Psoas muscle (tissue), 7 donors: ENCODE measurements at regions not wholly inside any gene's neighbourhood (a gene's known extent, or its start where the extent isn't known, plus 50 kb on each side); places are given as distances from the start of the nearest gene placed in this dataset.

Source experiments
- ATAC-seq, 4 donors: fragments of 200-7000 bp; cut with Tn5 transposase; one replicate each; pipeline ENCODE4 v1.9.1; 2020; ENCODE audit warnings: moderate library complexity in 3 of 4, mild to moderate bottlenecking in 2 of 4
- DNase-seq, 2 donors: peaks; one replicate each; pipeline ENCODE4 v3.0.0-alpha.2; 2020
- H3K27ac ChIP-seq: fragments of 200-600 bp; one replicate; pipeline ENCODE4 v1.8.0; 2022
- H3K27me3 ChIP-seq, 3 donors: fragments of 200-600 bp in 1 of 3; one replicate each; pipeline versions ENCODE4 v1.6.1 to v1.8.0; 2013 to 2022; ENCODE audit warnings: low read length in 2 of 3, mild to moderate bottlenecking in 2 of 3, moderate library complexity in 1 of 3; ENCODE audit not compliant: insufficient read depth in 3 of 3
- H3K36me3 ChIP-seq, 2 donors: fragments of 200-600 bp in 1 of 2; one replicate each; pipeline versions ENCODE4 v1.6.1 to v1.8.0; 2013 to 2022; ENCODE audit warnings: low read depth in 1 of 2, mild to moderate bottlenecking in 1 of 2, moderate library complexity in 1 of 2; ENCODE audit not compliant: insufficient read depth in 1 of 2
- H3K4me1 ChIP-seq: fragments of 200-600 bp; one replicate; pipeline ENCODE4 v1.8.0; 2022
- H3K4me3 ChIP-seq: fragments of 200-600 bp; one replicate; pipeline ENCODE4 v1.8.0; 2022; ENCODE audit warnings: mild to moderate bottlenecking
- H3K9me3 ChIP-seq: fragments of 200-600 bp; one replicate; pipeline ENCODE4 v1.8.0; 2022
- WGBS, 3 donors: extraction: QIAGEN DNeasy Blood & Tissue Kit; methylation state at CpG; one replicate each; pipeline versions ENCODE4 v1.1.6 to v1.1.7; 2013; 5-methylcytosine and 5-hydroxymethylcytosine counted together
- intact Hi-C, 2 donors: fragments of 100-400 bp; cut with DNase I; formaldehyde crosslinking; loops; one replicate each; pipeline versions ENCODE4 v1.11.0 to v1.14.2; 2022
- TF ChIP-seq, protein P1 (sequence below): fragments of 200-600 bp; IDR thresholded peaks from one replicate; pipeline ENCODE4 v1.8.0; 2022; ENCODE audit warnings: antibody characterized with exemption
- donor health status: healthy with polysubstance abuse.
- donor health status: DM: no; HTN: no; CAD: no; lungs with moderate emphysema.
- donor health status: Bipolar disorder and iron deficiency.
- donor health status: healthy.
- donor health status: DM: yes; HTN: yes; CAD: no.
- donor health status: DM: no; HTN: no; CAD: no.
- donor health status: DM: yes; HTN: yes; CAD: no.

DNA sequence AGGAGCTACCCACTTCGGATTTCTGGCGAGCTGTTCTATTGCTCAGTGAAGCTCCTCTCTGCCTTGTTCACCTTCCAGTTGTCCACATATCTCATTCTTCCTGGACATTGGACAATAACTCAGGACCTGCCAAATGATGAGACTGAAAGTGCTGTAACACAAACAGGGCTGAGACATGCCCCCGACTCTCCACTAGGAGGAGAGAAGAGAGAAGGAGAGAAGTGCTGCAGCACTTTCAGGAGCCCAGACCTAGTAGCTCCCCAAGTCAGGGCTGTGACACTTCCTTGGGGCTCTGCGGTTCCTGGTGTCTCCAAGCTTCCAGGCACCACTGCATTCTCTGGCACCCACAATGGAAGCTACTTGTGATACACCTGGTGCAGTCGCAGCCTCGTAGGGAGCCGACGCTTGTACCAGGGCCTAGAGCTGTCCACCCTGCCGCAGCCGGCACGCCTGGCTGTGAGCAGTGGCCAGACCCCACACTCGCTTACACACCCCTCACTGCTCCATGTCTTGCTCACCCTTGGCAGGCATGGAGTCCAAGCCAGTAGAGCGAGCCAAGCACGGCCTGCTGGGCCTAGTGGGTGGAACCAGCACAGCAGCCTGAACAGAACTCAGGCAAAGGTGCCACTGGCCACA is 234.9 kb downstream of the TECRL start:
- no peak for ATAC-seq
- H3K4me3 ChIP-seq, result no peak overlapping the region
- no peak for DNase-seq
- H3K9me3 ChIP-seq, result no peaks in the 10 kb centered on the region
- H3K27me3 ChIP-seq, result no peaks in the 10 kb centered on the region
- intact Hi-C loops, result no loop called here
- TF ChIP-seq, protein P1, sequence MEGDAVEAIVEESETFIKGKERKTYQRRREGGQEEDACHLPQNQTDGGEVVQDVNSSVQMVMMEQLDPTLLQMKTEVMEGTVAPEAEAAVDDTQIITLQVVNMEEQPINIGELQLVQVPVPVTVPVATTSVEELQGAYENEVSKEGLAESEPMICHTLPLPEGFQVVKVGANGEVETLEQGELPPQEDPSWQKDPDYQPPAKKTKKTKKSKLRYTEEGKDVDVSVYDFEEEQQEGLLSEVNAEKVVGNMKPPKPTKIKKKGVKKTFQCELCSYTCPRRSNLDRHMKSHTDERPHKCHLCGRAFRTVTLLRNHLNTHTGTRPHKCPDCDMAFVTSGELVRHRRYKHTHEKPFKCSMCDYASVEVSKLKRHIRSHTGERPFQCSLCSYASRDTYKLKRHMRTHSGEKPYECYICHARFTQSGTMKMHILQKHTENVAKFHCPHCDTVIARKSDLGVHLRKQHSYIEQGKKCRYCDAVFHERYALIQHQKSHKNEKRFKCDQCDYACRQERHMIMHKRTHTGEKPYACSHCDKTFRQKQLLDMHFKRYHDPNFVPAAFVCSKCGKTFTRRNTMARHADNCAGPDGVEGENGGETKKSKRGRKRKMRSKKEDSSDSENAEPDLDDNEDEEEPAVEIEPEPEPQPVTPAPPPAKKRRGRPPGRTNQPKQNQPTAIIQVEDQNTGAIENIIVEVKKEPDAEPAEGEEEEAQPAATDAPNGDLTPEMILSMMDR, result no peak
- no peak overlapping the region for H3K27ac ChIP-seq
- WGBS, 3 donors, result 94 to 98% (median 96%) methylated on average over 14 of the region's 14 CpGs
- no peaks in the 10 kb centered on the region for H3K36me3 ChIP-seq
- H3K4me1 ChIP-seq, result no peaks in the 10 kb centered on the region

DNA sequence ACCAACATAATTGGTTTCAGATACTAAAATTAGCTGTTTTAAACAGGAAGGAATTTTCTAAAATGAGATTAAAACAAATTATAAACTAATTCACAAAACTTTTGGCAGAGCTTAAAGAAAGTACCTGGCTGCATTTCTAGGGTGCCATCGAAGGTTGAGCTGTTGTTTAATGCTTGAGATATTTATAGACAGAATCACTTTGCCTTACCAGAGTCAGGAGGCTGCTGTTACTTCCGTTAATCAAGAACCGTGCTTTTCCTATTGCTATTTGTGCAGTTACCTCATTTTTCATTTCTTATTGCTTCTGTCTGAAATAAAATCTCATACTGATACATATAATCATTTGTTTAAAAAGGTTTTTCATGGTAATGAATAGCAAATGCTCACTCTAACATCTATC is 242.9 kb downstream of the TECRL start:
- H3K4me3 ChIP-seq, result no peak overlapping the region
- no peaks in the 10 kb centered on the region for H3K36me3 ChIP-seq
- DNase-seq (no peak), ATAC-seq (no peak)
- H3K9me3 ChIP-seq, result no peaks in the 10 kb centered on the region
- no peak overlapping the region for H3K27ac ChIP-seq
- intact Hi-C loops, result no loop called here
- TF ChIP-seq, protein P1, result no peak
- H3K27me3 ChIP-seq, result no peaks in the 10 kb centered on the region
- no peaks in the 10 kb centered on the region for H3K4me1 ChIP-seq
- 21 to 30% (median 23%) methylated on average over 3 of the region's 3 CpGs for WGBS, 3 donors

DNA sequence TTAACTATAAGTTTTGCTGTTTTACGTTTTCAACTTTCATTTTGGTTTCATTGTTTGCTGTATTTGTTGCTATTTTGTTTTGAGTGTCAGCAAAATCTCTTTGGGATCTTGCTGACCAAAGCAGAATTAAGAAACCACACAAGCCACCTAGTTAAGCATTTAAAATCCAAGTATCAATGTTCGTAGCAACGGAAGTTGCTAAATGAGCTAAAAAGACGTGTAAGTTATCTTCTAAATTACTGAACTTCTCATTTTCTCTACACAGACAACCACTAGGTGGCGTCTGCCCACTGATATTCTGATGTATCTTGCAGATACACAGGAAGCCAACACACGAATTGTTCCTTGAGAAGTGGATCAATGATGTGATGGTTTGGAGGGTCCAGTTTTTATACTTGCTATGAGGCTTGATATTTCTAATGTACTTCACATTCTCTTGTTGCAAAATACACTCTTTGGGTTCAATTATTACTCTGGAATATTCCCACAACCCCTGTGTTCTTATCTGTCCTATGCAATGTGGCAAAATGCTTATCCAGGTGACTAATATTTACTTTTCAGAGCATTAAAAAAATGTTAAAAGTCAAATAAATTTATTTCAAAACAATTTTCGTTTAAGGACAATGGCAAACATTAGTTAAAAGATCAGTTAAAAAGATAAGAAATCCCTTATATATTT is 250.5 kb downstream of the TECRL start:
- Histone ChIP-seq H3K9me3 (no peaks in the 10 kb centered on the region), H3K27ac (no peak overlapping the region), H3K36me3 (no peaks in the 10 kb centered on the region), H3K27me3 (no peaks in the 10 kb centered on the region), H3K4me1 (no peaks in the 10 kb centered on the region), H3K4me3 (peak overlapping the region; percentile 41)
- TF ChIP-seq, protein P1, result peak; percentile 77
- intact Hi-C loops, result loop anchor here in 1 of 2 donors (2.0 kb wide), 1 partner anchor 380 kb away; no protein-coding TSS in a partner anchor
- WGBS, 3 donors, result 3 to 12% (median 11%) methylated on average over 7 of the region's 7 CpGs
- ATAC-seq (peak in 1 of 4 donors; percentile 61), DNase-seq (no peak)

DNA sequence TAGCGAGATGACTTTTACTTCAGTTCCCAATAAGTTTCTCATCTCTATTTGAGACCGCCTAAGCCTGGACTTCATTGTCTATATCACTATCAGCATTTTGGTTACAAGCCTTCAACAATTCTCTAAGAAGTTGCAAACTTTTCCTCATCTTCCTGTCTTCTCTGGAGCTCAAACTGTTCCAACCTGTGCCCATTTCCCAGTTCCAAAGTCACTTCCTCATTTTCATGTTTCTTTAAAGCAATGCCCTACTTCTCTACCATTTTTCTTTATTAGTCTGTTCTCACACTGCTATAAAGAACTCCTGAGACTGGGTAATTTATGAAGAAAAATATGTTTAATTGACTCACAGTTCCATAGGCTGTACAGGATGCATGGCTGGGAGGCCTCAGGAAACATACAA is 251.9 kb downstream of the TECRL start:
- H3K27me3 ChIP-seq, result no peaks in the 10 kb centered on the region
- ATAC-seq (no peak), DNase-seq (no peak)
- no peak overlapping the region for H3K27ac ChIP-seq
- no peaks in the 10 kb centered on the region for H3K36me3 ChIP-seq
- WGBS, 3 donors, result 95 to 97% (median 96%) methylated on average over 2 of the region's 2 CpGs
- TF ChIP-seq, protein P1, result no peak
- intact Hi-C loops, result no loop called here
- H3K9me3 ChIP-seq, result no peaks in the 10 kb centered on the region
- H3K4me3 ChIP-seq, result no peak overlapping the region
- no peaks in the 10 kb centered on the region for H3K4me1 ChIP-seq
